Astrocyte (in vitro differentiated cells and primary cell): ENCODE measurements at regions not wholly inside any gene's neighbourhood (a gene's known extent, or its start where the extent isn't known, plus 50 kb on each side); places are given as distances from the start of the nearest gene placed in this dataset.

Experiments
- DNase-seq: peaks from one replicate; pipeline ENCODE4 v3.0.0-alpha.2; 2010; ENCODE audit warnings: low read depth
- FAIRE-seq: peaks from 2 replicates; lab custom pipeline; 2011; peaks lifted over from hg19 to GRCh38; lab: Jason Lieb, UNC
- H2AFZ ChIP-seq: 2 replicates; pipeline ENCODE4 v1.6.0; 2012; ENCODE audit warnings: low read depth, low read length, inconsistent platforms
- H3K27ac ChIP-seq: 2 replicates; pipeline ENCODE4 v1.5.1; 2011; ENCODE audit warnings: low read depth, low read length, inconsistent platforms
- H3K27me3 ChIP-seq: 2 replicates; pipeline ENCODE4 v1.6.0; 2011; ENCODE audit warnings: low read length, inconsistent platforms; ENCODE audit not compliant: insufficient read depth
- H3K36me3 ChIP-seq: 2 replicates; pipeline ENCODE4 v1.5.1; 2011; ENCODE audit warnings: low read length, inconsistent platforms; ENCODE audit not compliant: insufficient read depth
- H3K4me1 ChIP-seq: 2 replicates; pipeline ENCODE4 v1.5.1; 2011; ENCODE audit warnings: low read length, inconsistent platforms; ENCODE audit not compliant: insufficient read depth
- H3K4me2 ChIP-seq: 2 replicates; pipeline ENCODE4 v1.6.0; 2012; ENCODE audit warnings: low read length, inconsistent platforms
- H3K4me3 ChIP-seq: 2 replicates; pipeline ENCODE4 v1.5.1; 2011; ENCODE audit warnings: low read depth, mild to moderate bottlenecking, low read length, inconsistent platforms; ENCODE audit not compliant: insufficient read depth
- H3K79me2 ChIP-seq: 2 replicates; pipeline ENCODE4 v1.6.0; 2012; ENCODE audit warnings: mild to moderate bottlenecking, low read length, inconsistent platforms; ENCODE audit not compliant: insufficient read depth
- H3K9ac ChIP-seq: 2 replicates; pipeline ENCODE4 v1.6.0; 2012; ENCODE audit warnings: mild to moderate bottlenecking, low read length, inconsistent platforms
- H3K9me3 ChIP-seq: 2 replicates; pipeline ENCODE4 v1.5.1; 2012; ENCODE audit warnings: low read depth, mild to moderate bottlenecking, low read length, inconsistent platforms; ENCODE audit not compliant: insufficient read depth
- H4K20me1 ChIP-seq: 2 replicates; pipeline ENCODE4 v1.6.0; 2012; ENCODE audit warnings: low read length, inconsistent platforms; ENCODE audit not compliant: insufficient read depth
- H3K27ac Mint-ChIP-seq: one replicate; pipeline ENCODE4 v1.8.0; 2021; ENCODE audit warnings: mild to moderate bottlenecking, mixed read lengths; ENCODE audit not compliant: unreplicated experiment
- H3K27me3 Mint-ChIP-seq: one replicate; pipeline ENCODE4 v1.8.0; 2021; ENCODE audit warnings: low read depth, mixed read lengths; ENCODE audit not compliant: unreplicated experiment
- H3K36me3 Mint-ChIP-seq: one replicate; pipeline ENCODE4 v1.8.0; 2021; ENCODE audit warnings: low read depth, mixed read lengths; ENCODE audit not compliant: unreplicated experiment
- H3K4me1 Mint-ChIP-seq: one replicate; pipeline ENCODE4 v1.8.0; 2021; ENCODE audit warnings: low read depth, mixed read lengths; ENCODE audit not compliant: unreplicated experiment
- H3K4me3 Mint-ChIP-seq: one replicate; pipeline ENCODE4 v1.8.0; 2021; ENCODE audit warnings: mild to moderate bottlenecking, moderate library complexity, mixed read lengths; ENCODE audit not compliant: unreplicated experiment
- H3K9me3 Mint-ChIP-seq: one replicate; pipeline ENCODE4 v1.8.0; 2021; ENCODE audit warnings: mild to moderate bottlenecking, mixed read lengths; ENCODE audit not compliant: unreplicated experiment
- EZH2 ChIP-seq: IDR thresholded peaks from 2 replicates; pipeline ENCODE4 v1.6.1; 2012; ENCODE audit warnings: mild to moderate bottlenecking, low read length, inconsistent platforms; ENCODE audit not compliant: insufficient read depth
- TF ChIP-seq, protein P1 (sequence below): IDR thresholded peaks from 2 replicates; pipeline ENCODE4 v1.5.1; 2011; ENCODE audit warnings: low read depth, mild to moderate bottlenecking, inconsistent platforms, low read length, moderate library complexity; ENCODE audit not compliant: insufficient read depth

DNA sequence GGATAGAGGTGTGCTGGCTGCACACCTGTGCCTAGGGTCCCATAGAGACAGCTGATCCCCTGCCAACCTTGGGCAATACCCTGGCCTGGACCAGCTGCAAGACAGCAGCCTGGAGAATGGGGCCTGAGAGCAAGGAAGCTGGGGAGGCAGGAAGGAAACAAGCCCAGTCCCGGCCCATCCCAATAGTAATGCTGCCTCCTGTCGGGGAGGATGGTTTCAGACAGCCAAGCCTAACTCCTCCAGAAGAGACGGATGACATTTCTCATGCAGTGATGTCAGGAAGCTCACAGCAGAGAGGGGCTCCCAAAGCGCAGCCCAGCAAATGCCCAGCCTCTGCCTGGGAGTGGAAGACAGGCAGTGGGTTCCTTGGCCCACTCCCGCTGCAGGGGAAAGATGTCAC, 408.8 kb downstream of the OCA2 start:
- no peak overlapping the region for H3K27ac ChIP-seq
- no peak overlapping the region for H3K4me2 ChIP-seq
- H3K4me1 ChIP-seq = peaks cover 19% of the 10 kb centered on the region
- no peaks in the 10 kb centered on the region for H3K36me3 ChIP-seq
- no peak for TF ChIP-seq EZH2
- TF ChIP-seq, protein P1, sequence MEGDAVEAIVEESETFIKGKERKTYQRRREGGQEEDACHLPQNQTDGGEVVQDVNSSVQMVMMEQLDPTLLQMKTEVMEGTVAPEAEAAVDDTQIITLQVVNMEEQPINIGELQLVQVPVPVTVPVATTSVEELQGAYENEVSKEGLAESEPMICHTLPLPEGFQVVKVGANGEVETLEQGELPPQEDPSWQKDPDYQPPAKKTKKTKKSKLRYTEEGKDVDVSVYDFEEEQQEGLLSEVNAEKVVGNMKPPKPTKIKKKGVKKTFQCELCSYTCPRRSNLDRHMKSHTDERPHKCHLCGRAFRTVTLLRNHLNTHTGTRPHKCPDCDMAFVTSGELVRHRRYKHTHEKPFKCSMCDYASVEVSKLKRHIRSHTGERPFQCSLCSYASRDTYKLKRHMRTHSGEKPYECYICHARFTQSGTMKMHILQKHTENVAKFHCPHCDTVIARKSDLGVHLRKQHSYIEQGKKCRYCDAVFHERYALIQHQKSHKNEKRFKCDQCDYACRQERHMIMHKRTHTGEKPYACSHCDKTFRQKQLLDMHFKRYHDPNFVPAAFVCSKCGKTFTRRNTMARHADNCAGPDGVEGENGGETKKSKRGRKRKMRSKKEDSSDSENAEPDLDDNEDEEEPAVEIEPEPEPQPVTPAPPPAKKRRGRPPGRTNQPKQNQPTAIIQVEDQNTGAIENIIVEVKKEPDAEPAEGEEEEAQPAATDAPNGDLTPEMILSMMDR = no peak
- DNase-seq (no peak), FAIRE-seq (no peak)
- H2AFZ ChIP-seq = no peak overlapping the region
- no peaks in the 10 kb centered on the region for H4K20me1 ChIP-seq
- peaks cover 19% of the 10 kb centered on the region for H3K9me3 Mint-ChIP-seq
- no peaks in the 10 kb centered on the region for H3K79me2 ChIP-seq
- H3K36me3 Mint-ChIP-seq = peaks cover 4% of the 10 kb centered on the region
- H3K4me3 Mint-ChIP-seq = no peak overlapping the region
- H3K9ac ChIP-seq = no peak overlapping the region
- no peak overlapping the region for H3K27ac Mint-ChIP-seq
- H3K4me1 Mint-ChIP-seq = peaks cover 16% of the 10 kb centered on the region
- H3K9me3 ChIP-seq = no peaks in the 10 kb centered on the region
- no peak overlapping the region for H3K4me3 ChIP-seq
- no peaks in the 10 kb centered on the region for H3K27me3 Mint-ChIP-seq
- no peaks in the 10 kb centered on the region for H3K27me3 ChIP-seq

DNA sequence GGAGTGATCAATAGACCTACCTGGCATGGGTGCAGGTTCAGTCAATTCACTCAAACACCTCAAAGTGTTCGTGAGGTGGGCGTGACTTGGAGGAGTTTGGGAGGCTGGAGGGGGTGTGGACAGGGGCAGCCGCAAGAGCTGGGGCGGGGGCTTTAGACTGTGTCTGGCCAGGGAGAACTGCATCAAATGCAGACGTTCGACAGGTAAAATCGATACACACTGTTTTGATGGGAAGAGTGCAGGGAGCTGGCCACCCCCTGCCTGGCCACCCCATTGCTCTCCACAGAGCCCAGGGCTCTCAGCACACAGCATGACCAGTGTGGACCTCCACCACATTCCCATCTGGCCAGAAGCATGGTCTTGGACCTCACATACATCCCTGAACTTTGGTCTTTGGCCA, 412.1 kb downstream of the OCA2 start:
- Histone ChIP-seq H3K4me3 (no peak overlapping the region), H3K9me3 (no peaks in the 10 kb centered on the region), H3K27me3 (no peaks in the 10 kb centered on the region), H3K36me3 (no peaks in the 10 kb centered on the region), H3K79me2 (no peaks in the 10 kb centered on the region), H3K27ac (peak overlapping the region; percentile 62), H3K4me2 (peak overlapping the region; percentile 47), H3K4me1 (peaks cover 13% of the 10 kb centered on the region), H2AFZ (peak overlapping the region; percentile 21), H4K20me1 (no peaks in the 10 kb centered on the region), H3K9ac (peak overlapping the region; percentile 27)
- H3K4me3 Mint-ChIP-seq = no peak overlapping the region
- no peak for TF ChIP-seq EZH2
- TF ChIP-seq, protein P1 = no peak
- H3K4me1 Mint-ChIP-seq = peaks cover 23% of the 10 kb centered on the region
- FAIRE-seq = no peak
- peaks cover 2% of the 10 kb centered on the region for H3K36me3 Mint-ChIP-seq
- H3K9me3 Mint-ChIP-seq = peaks cover 5% of the 10 kb centered on the region
- no peaks in the 10 kb centered on the region for H3K27me3 Mint-ChIP-seq
- DNase-seq = no peak
- H3K27ac Mint-ChIP-seq = peak overlapping the region; percentile 98

DNA sequence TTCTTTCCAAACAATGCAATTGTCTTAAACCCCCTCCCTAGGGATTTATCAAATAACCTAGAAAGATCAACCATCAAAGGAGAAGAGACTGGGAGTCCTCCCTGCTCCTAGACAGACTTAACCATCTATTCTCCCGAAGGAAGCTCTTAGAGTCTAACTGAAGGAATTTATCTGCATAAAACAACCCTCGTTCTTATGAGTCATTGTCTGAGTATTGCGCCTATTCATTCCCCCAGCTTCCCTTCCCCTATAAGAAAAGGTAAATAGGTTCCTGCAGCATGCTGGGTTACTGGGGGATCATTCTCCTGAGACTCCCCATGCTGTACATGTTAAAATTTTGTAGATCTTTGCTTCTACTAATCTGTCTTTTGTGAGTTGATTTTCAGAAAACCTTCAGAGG, 412.7 kb downstream of the OCA2 start:
- H3K4me3 Mint-ChIP-seq = no peak overlapping the region
- H3K27ac Mint-ChIP-seq = peak overlapping the region; percentile 98

More for the DNA sequence above, 412.7 kb downstream of the OCA2 start:
- Histone ChIP-seq H3K9me3 (no peaks in the 10 kb centered on the region), H3K79me2 (no peaks in the 10 kb centered on the region), H3K4me2 (peak overlapping the region; percentile 47), H2AFZ (peak overlapping the region; percentile 21), H3K27me3 (no peaks in the 10 kb centered on the region), H3K36me3 (no peaks in the 10 kb centered on the region), H4K20me1 (no peaks in the 10 kb centered on the region), H3K27ac (peak overlapping the region; percentile 62), H3K4me1 (peaks cover 13% of the 10 kb centered on the region), H3K9ac (peak overlapping the region; percentile 27), H3K4me3 (no peak overlapping the region)
- TF ChIP-seq, protein P1 = no peak
- no peak for TF ChIP-seq EZH2
- DNase-seq = peak; percentile 93
- no peak for FAIRE-seq
- Mint-ChIP-seq H3K27me3 (no peaks in the 10 kb centered on the region), H3K36me3 (peaks cover 2% of the 10 kb centered on the region), H3K4me1 (peaks cover 26% of the 10 kb centered on the region), H3K9me3 (peaks cover 5% of the 10 kb centered on the region)
